ENCODE measurements at regions not wholly inside any gene's neighbourhood (a gene's known extent, or its start where the extent isn't known, plus 50 kb on each side); places are given as distances from the start of the nearest gene placed in this dataset.

- no peak for DNase-seq
These were observed 297.1 kb upstream of the IRX4 start for GRCh38 chr5:2179861-2180260.

GRCh38 chr5:2178528-2178927, 295.8 kb upstream of the IRX4 start:
- no peak for DNase-seq

- DNase-seq: no peak
These were observed 295.3 kb upstream of the IRX4 start for GRCh38 chr5:2178071-2178477.

- DNase-seq: no peak
These were observed 294.5 kb upstream of the IRX4 start for GRCh38 chr5:2177244-2177643.

- no peak for DNase-seq
These were observed 293.9 kb upstream of the IRX4 start for GRCh38 chr5:2176581-2176980.

- DNase-seq: no peak
These were observed 293.2 kb upstream of the IRX4 start for GRCh38 chr5:2175842-2176404.

GRCh38 chr5:2175041-2175440, 292.3 kb upstream of the IRX4 start:
- DNase-seq: no peak

- DNase-seq: no peak
These were observed 291.8 kb upstream of the IRX4 start for GRCh38 chr5:2174538-2174937.

- DNase-seq: no peak
These were observed 290.6 kb upstream of the IRX4 start for GRCh38 chr5:2173151-2173834.

- DNase-seq: no peak
These were observed 289.7 kb upstream of the IRX4 start for GRCh38 chr5:2172471-2172870.

- no peak for DNase-seq
These were observed 288.0 kb upstream of the IRX4 start for GRCh38 chr5:2170761-2171160.

GRCh38 chr5:2169850-2170760, 287.4 kb upstream of the IRX4 start:
- DNase-seq: no peak

GRCh38 chr5:2169430-2169808, 286.7 kb upstream of the IRX4 start:
- no peak for DNase-seq

- DNase-seq: no peak
These were observed 286.1 kb upstream of the IRX4 start for GRCh38 chr5:2168601-2169429.

GRCh38 chr5:2167671-2168070, 284.9 kb upstream of the IRX4 start:
- no peak for DNase-seq

- DNase-seq: no peak
These were observed 284.3 kb upstream of the IRX4 start for GRCh38 chr5:2166979-2167377.

- DNase-seq: no peak
These were observed 283.7 kb upstream of the IRX4 start for GRCh38 chr5:2166306-2166978.

GRCh38 chr5:2165615-2166305, 283.0 kb upstream of the IRX4 start:
- no peak for DNase-seq

- no peak for DNase-seq
These were observed 282.5 kb upstream of the IRX4 start for GRCh38 chr5:2165203-2165602.

- DNase-seq: no peak
These were observed 281.9 kb upstream of the IRX4 start for GRCh38 chr5:2164586-2164985.

GRCh38 chr5:2163940-2164490, 281.3 kb upstream of the IRX4 start:
- no peak for DNase-seq
